ENCODE measurements at regions not wholly inside any gene's neighbourhood (a gene's known extent, or its start where the extent isn't known, plus 50 kb on each side); places are given as distances from the start of the nearest gene placed in this dataset.

GRCh38 chr13:56653043-56653442 is 487.7 kb upstream of the PRR20A start:
- no peaks in the 10 kb centered on the region for H3K4me1 ChIP-seq
- DNase-seq, result no peak
- no peak overlapping the region for H3K4me3 ChIP-seq (ENCODE audit: low read depth, low read length)
- H3K36me3 ChIP-seq, result no peaks in the 10 kb centered on the region
- no peaks in the 10 kb centered on the region for H3K27me3 ChIP-seq
- TF ChIP-seq CTCF (IDR thresholded peaks at IDR 0.05; ENCODE audit: low read depth, low read length), result no peak
- H3K9me3 ChIP-seq, result no peaks in the 10 kb centered on the region

DNA sequence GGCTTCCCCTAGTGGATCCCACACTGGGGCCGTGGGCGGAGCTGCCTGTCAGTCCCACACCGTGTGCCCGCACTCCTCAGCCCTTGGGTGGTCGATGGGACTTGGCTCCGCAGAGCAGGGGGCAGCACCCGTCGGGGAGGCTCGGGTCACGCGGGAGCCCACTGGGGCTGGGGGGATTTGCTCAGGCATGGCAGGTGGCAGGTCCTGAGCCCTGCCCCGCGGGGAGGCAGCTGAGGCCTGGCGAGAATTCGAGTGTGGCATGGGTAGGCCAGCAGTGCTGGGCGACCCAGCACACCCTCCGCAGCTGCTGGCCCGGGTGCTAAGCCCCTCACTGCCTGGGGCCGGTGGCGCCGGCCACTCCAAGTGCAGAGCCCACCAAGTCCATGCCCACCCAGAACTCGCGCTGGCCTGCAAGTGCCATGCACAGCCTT is 481.7 kb upstream of the PRR20A start:
- Histone ChIP-seq H3K4me3 (ENCODE audit: low read depth, low read length) (no peak overlapping the region), H3K36me3 (no peaks in the 10 kb centered on the region), H3K27me3 (no peaks in the 10 kb centered on the region), H3K4me1 (no peaks in the 10 kb centered on the region), H3K9me3 (no peaks in the 10 kb centered on the region; the same call in 1 of the 2 replicates)
- no peak for TF ChIP-seq CTCF (IDR thresholded peaks at IDR 0.05; ENCODE audit: low read depth, low read length)
- peak; percentile 4 for DNase-seq

GRCh38 chr13:56670563-56670962 is 470.2 kb upstream of the PRR20A start:
- no peak for TF ChIP-seq CTCF (IDR thresholded peaks at IDR 0.05; ENCODE audit: low read depth, low read length)
- Histone ChIP-seq H3K4me1 (no peaks in the 10 kb centered on the region), H3K4me3 (ENCODE audit: low read depth, low read length) (no peak overlapping the region), H3K36me3 (no peaks in the 10 kb centered on the region), H3K27me3 (no peaks in the 10 kb centered on the region), H3K9me3 (no peaks in the 10 kb centered on the region)
- no peak for DNase-seq

GRCh38 chr13:56681404-56681803 is 459.3 kb upstream of the PRR20A start:
- Histone ChIP-seq H3K9me3 (no peaks in the 10 kb centered on the region), H3K4me3 (ENCODE audit: low read depth, low read length) (no peak overlapping the region), H3K4me1 (no peaks in the 10 kb centered on the region), H3K27me3 (no peaks in the 10 kb centered on the region; the same call in 1 of the 2 replicates), H3K36me3 (no peaks in the 10 kb centered on the region)
- DNase-seq, result no peak
- no peak for TF ChIP-seq CTCF (IDR thresholded peaks at IDR 0.05; ENCODE audit: low read depth, low read length)

DNA sequence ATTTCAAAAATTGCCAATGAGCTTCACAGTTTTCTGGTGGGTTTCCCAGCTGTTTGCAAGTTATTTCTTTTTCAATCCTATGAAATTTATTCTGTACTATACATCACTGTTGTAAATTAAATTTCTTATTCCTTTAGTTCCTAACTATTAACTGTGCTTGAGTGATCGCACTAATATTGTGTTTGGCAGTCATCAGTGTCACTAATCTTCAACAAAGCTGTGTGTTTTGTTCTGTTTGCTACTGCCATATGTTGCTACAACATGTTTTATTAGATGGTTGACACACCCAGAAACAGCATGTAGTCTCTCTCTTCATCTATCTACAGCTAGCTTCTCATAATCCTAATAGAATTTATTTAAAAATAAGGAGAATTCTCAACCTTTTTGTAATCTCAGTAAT is 453.6 kb upstream of the PRR20A start:
- no peaks in the 10 kb centered on the region; the same call in 1 of the 2 replicates for H3K27me3 ChIP-seq
- no peak for TF ChIP-seq CTCF (IDR thresholded peaks at IDR 0.05; ENCODE audit: low read depth, low read length)
- no peaks in the 10 kb centered on the region for H3K9me3 ChIP-seq
- no peak for DNase-seq
- H3K4me3 ChIP-seq (ENCODE audit: low read depth, low read length), result no peak overlapping the region
- H3K4me1 ChIP-seq, result no peaks in the 10 kb centered on the region
- H3K36me3 ChIP-seq, result no peaks in the 10 kb centered on the region

- Histone ChIP-seq H3K27me3 (no peaks in the 10 kb centered on the region), H3K9me3 (no peaks in the 10 kb centered on the region), H3K4me3 (ENCODE audit: low read depth, low read length) (no peak overlapping the region), H3K36me3 (no peaks in the 10 kb centered on the region), H3K4me1 (no peaks in the 10 kb centered on the region)
- DNase-seq, result no peak
- no peak for TF ChIP-seq CTCF (IDR thresholded peaks at IDR 0.05; ENCODE audit: low read depth, low read length)
These were observed 443.7 kb upstream of the PRR20A start for GRCh38 chr13:56697011-56697410.
